GM12874 (cell line): ENCODE measurements at regions not wholly inside any gene's neighbourhood (a gene's known extent, or its start where the extent isn't known, plus 50 kb on each side); places are given as distances from the start of the nearest gene placed in this dataset.

Source experiments
- CTCF ChIP-seq: IDR thresholded peaks from 2 replicates; pipeline ENCODE4 v1.5.1; 2011; ENCODE audit warnings: low read depth, mild to moderate bottlenecking, control low read depth, low read length, moderate library complexity; ENCODE audit not compliant: insufficient read depth

- no peak for TF ChIP-seq CTCF
Measured at GRCh38 chr5:99102073-99102697, 173.4 kb upstream of the CHD1 start.

- no peak for TF ChIP-seq CTCF
Measured at GRCh38 chr5:99099691-99100090, 170.9 kb upstream of the CHD1 start.

GRCh38 chr5:99089822-99090549 lies 161.2 kb upstream of the CHD1 start:
- TF ChIP-seq CTCF, result no peak

GRCh38 chr5:99088309-99088708 lies 159.5 kb upstream of the CHD1 start:
- no peak for TF ChIP-seq CTCF

GRCh38 chr5:99083197-99083596 lies 154.4 kb upstream of the CHD1 start:
- TF ChIP-seq CTCF, result no peak

GRCh38 chr5:99081711-99082110 lies 152.9 kb upstream of the CHD1 start:
- no peak for TF ChIP-seq CTCF

- no peak for TF ChIP-seq CTCF
Measured at GRCh38 chr5:99076723-99077640, 148.2 kb upstream of the CHD1 start.
